ENCODE measurements at regions not wholly inside any gene's neighbourhood (a gene's known extent, or its start where the extent isn't known, plus 50 kb on each side); places are given as distances from the start of the nearest gene placed in this dataset.

DNA sequence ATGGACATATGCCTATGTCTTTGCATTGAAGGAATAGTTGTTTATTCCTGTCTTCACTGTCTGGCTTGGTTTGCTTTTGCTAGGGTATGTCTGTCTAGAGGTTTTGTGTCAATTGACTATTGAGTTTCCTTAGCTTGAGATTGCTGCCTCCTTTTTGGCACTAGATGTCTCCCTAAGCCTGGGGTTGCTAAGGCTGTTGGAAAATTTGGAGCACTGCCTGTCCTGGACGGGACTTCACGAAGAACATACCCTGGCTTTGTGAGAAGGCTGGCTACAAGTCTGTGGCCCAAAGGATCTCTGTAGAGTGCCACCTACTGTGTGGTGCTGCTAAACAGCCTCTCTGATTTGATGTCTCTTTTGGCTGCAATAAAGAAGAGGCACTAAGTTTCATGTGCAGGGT, 183.8 kb upstream of the NUDT10 start:
- TF ChIP-seq POLR2A (IDR thresholded peaks at IDR 0.05; ENCODE audit: low read length) (no peak), GATA1 (IDR thresholded peaks at IDR 0.05; ENCODE audit: low read depth, low read length) (no peak)
